Esophagus muscularis mucosa (tissue), 4 donors: ENCODE measurements at regions not wholly inside any gene's neighbourhood (a gene's known extent, or its start where the extent isn't known, plus 50 kb on each side); places are given as distances from the start of the nearest gene placed in this dataset.

Source experiments
- DNase-seq: peaks from one replicate; pipeline ENCODE4 v3.0.0-alpha.2; 2017; ENCODE audit errors: extremely low spot score
- H3K27ac ChIP-seq, 4 donors: fragments of 200-600 bp; sonication (generic); replicated peaks in 1 of 4; 1 replicate in 3 of 4; 2 replicates in 1 of 4; pipeline ENCODE4 v1.5.1; 2016 to 2019; ENCODE audit warnings: mild to moderate bottlenecking in 1 of 4
- H3K27me3 ChIP-seq, 4 donors: fragments of 200-600 bp; sonication (generic); one replicate each; pipeline versions ENCODE4 v1.5.1 to v1.6.0; 2016 to 2019
- H3K36me3 ChIP-seq, 4 donors: fragments of 200-600 bp; sonication (generic); one replicate each; pipeline ENCODE4 v1.5.1; 2016 to 2019
- H3K4me1 ChIP-seq, 4 donors: fragments of 200-600 bp; sonication (generic); one replicate each; pipeline ENCODE4 v1.5.1; 2016 to 2019
- H3K4me3 ChIP-seq, 4 donors: fragments of 200-600 bp; sonication (generic); 1 replicate in 2 of 4; 2 replicates in 2 of 4; pipeline ENCODE4 v1.5.1; 2016 to 2019; ENCODE audit warnings: mild to moderate bottlenecking in 4 of 4, moderate library complexity in 1 of 4
- H3K9me3 ChIP-seq, 4 donors: fragments of 200-600 bp; sonication (generic); 1 replicate in 3 of 4; 2 replicates in 1 of 4; pipeline ENCODE4 v1.5.1; 2016 to 2019
- EP300 ChIP-seq: sonication (generic); formaldehyde crosslinking; IDR thresholded peaks from one replicate; pipeline ENCODE4 v1.6.1; 2017; ENCODE audit warnings: antibody characterized with exemption
- POLR2A ChIP-seq: fragments of 450-650 bp; IDR thresholded peaks from one replicate; pipeline ENCODE4 v1.6.1; 2017; ENCODE audit warnings: antibody characterized with exemption, moderate library complexity, mild to moderate bottlenecking, low read depth
- POLR2AphosphoS5 ChIP-seq, 2 donors: sonication (generic); formaldehyde crosslinking; IDR thresholded peaks; one replicate each; pipeline ENCODE4 v1.6.1; 2017; ENCODE audit warnings: antibody characterized with exemption in 2 of 2
- WGBS: methylation state at CpG from one replicate; pipeline ENCODE4 v1.1.5; 2018; 5-methylcytosine and 5-hydroxymethylcytosine counted together
- intact Hi-C: fragments of 100-400 bp; cut with DNase I; formaldehyde crosslinking; loops from one replicate; pipeline ENCODE4 v1.15.1; 2023
- TF ChIP-seq, protein P1 (sequence below), 3 experiments: fragments of 200-600 bp in 2 of 3; fragments of 450-650 bp in 1 of 3; sonication (generic) in 2 of 3; IDR thresholded peaks; one replicate each; pipeline ENCODE4 v1.5.1; 2017 to 2019; ENCODE audit warnings: antibody characterized with exemption in 3 of 3, mild to moderate bottlenecking in 2 of 3, moderate library complexity in 1 of 3

- intact Hi-C loops: no loop called here
- no peak for TF ChIP-seq POLR2A
- no peak for TF ChIP-seq EP300
- TF ChIP-seq, protein P1, sequence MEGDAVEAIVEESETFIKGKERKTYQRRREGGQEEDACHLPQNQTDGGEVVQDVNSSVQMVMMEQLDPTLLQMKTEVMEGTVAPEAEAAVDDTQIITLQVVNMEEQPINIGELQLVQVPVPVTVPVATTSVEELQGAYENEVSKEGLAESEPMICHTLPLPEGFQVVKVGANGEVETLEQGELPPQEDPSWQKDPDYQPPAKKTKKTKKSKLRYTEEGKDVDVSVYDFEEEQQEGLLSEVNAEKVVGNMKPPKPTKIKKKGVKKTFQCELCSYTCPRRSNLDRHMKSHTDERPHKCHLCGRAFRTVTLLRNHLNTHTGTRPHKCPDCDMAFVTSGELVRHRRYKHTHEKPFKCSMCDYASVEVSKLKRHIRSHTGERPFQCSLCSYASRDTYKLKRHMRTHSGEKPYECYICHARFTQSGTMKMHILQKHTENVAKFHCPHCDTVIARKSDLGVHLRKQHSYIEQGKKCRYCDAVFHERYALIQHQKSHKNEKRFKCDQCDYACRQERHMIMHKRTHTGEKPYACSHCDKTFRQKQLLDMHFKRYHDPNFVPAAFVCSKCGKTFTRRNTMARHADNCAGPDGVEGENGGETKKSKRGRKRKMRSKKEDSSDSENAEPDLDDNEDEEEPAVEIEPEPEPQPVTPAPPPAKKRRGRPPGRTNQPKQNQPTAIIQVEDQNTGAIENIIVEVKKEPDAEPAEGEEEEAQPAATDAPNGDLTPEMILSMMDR (IDR thresholded peaks at IDR 0.05): no peak
- TF ChIP-seq POLR2AphosphoS5 (IDR thresholded peaks at IDR 0.05): no peak
- Histone ChIP-seq H3K9me3 (peaks cover 0 to 33% (median 17%) of the 10 kb centered on the region in 4 donors), H3K4me3 (no peak overlapping the region), H3K27ac (no peak overlapping the region), H3K27me3 (peaks cover 0 to 55% (median 0%) of the 10 kb centered on the region in 4 donors), H3K36me3 (no peaks in the 10 kb centered on the region), H3K4me1 (no peaks in the 10 kb centered on the region)
- 96% methylated on average over 4 of the region's 4 CpGs for WGBS
- DNase-seq: no peak
These were observed 81.1 kb upstream of the ACTRT2 start for GRCh38 chr1:2940178-2940577.

- Histone ChIP-seq H3K4me3 (no peak overlapping the region), H3K9me3 (peaks cover 0 to 33% (median 17%) of the 10 kb centered on the region in 4 donors), H3K4me1 (no peaks in the 10 kb centered on the region), H3K27me3 (peaks cover 0 to 55% (median 0%) of the 10 kb centered on the region in 4 donors), H3K27ac (no peak overlapping the region), H3K36me3 (no peaks in the 10 kb centered on the region)
- TF ChIP-seq EP300: no peak
- TF ChIP-seq, protein P1 (IDR thresholded peaks at IDR 0.05): no peak
- no peak for TF ChIP-seq POLR2AphosphoS5 (IDR thresholded peaks at IDR 0.05)
- no peak for TF ChIP-seq POLR2A
- 63% methylated on average over 2 of the region's 2 CpGs for WGBS
- no peak for DNase-seq
- intact Hi-C loops: no loop called here
These were observed 80.2 kb upstream of the ACTRT2 start for GRCh38 chr1:2941040-2941439.

- Histone ChIP-seq H3K4me3 (no peak overlapping the region), H3K4me1 (no peaks in the 10 kb centered on the region), H3K9me3 (peaks cover 0 to 33% (median 17%) of the 10 kb centered on the region in 4 donors), H3K27ac (no peak overlapping the region), H3K27me3 (peaks cover 0 to 63% (median 0%) of the 10 kb centered on the region in 4 donors), H3K36me3 (no peaks in the 10 kb centered on the region)
- 94% methylated on average over 6 of the region's 6 CpGs for WGBS
- intact Hi-C loops: no loop called here
- no peak for DNase-seq
- TF ChIP-seq POLR2A: no peak
These were observed 79.4 kb upstream of the ACTRT2 start for GRCh38 chr1:2941907-2942306.

DNA sequence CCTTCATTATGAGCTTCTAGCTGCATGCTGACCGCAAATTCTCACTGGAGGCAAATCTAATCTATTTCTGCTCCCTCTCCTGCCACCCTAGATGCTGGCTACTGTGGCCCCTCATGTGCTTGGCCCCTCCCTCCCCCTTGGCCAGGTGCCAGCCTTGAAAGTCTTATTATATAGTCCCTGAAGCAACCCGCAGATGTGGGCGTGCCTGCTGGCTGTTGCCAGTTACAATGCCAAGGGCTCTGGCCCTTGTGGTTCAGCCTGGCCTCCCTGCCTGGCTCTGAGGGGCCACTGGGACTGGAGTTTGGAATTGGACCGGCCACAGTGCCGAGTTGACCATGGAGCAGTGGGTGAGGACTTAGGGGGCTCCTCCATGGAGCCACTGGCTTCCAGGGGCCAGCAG is 78.9 kb upstream of the ACTRT2 start:
- no peak overlapping the region for H3K4me3 ChIP-seq
- no peaks in the 10 kb centered on the region for H3K36me3 ChIP-seq
- no peaks in the 10 kb centered on the region for H3K4me1 ChIP-seq
- peaks cover 0 to 33% (median 17%) of the 10 kb centered on the region in 4 donors for H3K9me3 ChIP-seq
- peaks cover 0 to 68% (median 0%) of the 10 kb centered on the region in 4 donors for H3K27me3 ChIP-seq
- TF ChIP-seq POLR2A: no peak
- no peak for TF ChIP-seq EP300
- TF ChIP-seq, protein P1 (IDR thresholded peaks at IDR 0.05): no peak
- TF ChIP-seq POLR2AphosphoS5 (IDR thresholded peaks at IDR 0.05): no peak
- H3K27ac ChIP-seq: no peak overlapping the region
- intact Hi-C loops: no loop called here
- DNase-seq: no peak
- 77% methylated on average over 3 of the region's 5 CpGs for WGBS

- peaks cover 0 to 33% (median 17%) of the 10 kb centered on the region in 4 donors for H3K9me3 ChIP-seq
- no peak overlapping the region for H3K27ac ChIP-seq
- no peaks in the 10 kb centered on the region for H3K36me3 ChIP-seq
- TF ChIP-seq, protein P1 (IDR thresholded peaks at IDR 0.05): no peak
- TF ChIP-seq POLR2A: no peak
- no peak for TF ChIP-seq POLR2AphosphoS5 (IDR thresholded peaks at IDR 0.05)
- TF ChIP-seq EP300: no peak
- no peaks in the 10 kb centered on the region for H3K4me1 ChIP-seq
- intact Hi-C loops: no loop called here
- 61% methylated on average over 5 of the region's 7 CpGs for WGBS
- DNase-seq: no peak
- no peak overlapping the region for H3K4me3 ChIP-seq
- H3K27me3 ChIP-seq: peaks cover 0 to 80% (median 0%) of the 10 kb centered on the region in 4 donors
These were observed 77.5 kb upstream of the ACTRT2 start for GRCh38 chr1:2943686-2944260.
